ENCODE measurements at regions not wholly inside any gene's neighbourhood (a gene's known extent, or its start where the extent isn't known, plus 50 kb on each side); places are given as distances from the start of the nearest gene placed in this dataset.

DNA sequence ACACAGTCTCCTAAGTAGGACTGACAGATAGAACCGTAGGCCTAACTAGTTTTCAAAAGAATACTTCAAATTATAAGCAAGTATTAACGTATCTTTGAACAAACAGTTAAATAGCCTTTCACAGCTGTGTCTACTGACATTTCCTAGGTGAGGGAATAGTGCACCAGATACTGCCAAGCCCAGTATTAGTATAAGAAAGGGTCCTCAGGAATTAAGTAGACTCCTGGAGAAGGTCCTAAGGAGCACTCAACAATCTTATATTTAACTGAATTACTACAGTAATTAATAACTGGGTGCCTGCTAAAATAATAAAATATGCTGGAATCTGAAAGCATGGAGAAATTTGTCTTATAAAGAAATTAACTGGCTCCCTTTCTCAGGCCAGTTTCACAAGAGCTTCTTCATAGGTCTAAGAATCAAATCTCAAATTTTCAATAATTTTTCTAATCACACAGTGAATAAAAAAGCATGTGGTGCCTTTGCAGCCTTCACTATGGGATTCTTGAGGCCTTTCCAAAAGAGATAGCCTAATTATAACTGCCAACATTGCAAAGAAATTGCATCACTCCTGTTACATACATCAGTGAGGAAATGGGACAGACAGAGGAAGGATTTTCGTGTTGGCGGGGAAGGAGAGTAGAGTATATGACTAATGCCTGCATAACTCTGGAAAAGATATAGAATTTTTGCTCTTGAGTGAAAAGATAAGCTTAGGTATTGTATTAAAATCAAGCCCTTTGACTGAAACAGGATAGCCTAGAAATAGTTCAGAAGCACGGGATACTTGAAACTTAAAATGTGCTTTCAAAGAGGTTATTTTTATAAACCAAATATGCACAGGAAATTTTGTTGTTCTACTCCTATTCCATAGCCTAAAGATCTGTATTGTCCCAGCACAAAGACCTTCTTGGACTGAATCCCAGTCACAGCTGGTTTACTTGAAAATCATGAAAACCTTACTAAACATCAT, 228.6 kb upstream of the STK17B start:
- peak; percentile 74 for DNase-seq

GRCh38 chr2:196403471-196403870, 232.1 kb upstream of the STK17B start:
- no peak for DNase-seq

DNA sequence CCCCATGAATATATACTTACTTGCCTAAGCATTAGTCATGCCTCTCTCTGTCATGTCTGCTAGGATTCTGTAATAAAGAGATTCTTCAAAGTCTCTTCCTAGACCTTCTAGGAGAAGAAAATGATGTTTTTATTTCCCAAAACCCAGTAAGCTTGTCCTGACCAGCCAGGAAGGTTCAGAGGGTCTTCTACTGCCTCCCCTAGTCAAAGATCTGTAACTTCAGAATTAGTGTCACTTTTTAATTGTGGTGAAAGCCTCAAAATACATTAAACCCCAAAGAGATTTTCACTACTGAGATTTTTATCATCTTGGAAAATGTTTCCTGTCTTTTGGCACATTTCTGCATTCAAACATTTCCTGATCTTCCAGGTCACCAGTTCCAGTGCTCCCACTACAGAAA, 232.9 kb upstream of the STK17B start:
- DNase-seq: no peak

DNA sequence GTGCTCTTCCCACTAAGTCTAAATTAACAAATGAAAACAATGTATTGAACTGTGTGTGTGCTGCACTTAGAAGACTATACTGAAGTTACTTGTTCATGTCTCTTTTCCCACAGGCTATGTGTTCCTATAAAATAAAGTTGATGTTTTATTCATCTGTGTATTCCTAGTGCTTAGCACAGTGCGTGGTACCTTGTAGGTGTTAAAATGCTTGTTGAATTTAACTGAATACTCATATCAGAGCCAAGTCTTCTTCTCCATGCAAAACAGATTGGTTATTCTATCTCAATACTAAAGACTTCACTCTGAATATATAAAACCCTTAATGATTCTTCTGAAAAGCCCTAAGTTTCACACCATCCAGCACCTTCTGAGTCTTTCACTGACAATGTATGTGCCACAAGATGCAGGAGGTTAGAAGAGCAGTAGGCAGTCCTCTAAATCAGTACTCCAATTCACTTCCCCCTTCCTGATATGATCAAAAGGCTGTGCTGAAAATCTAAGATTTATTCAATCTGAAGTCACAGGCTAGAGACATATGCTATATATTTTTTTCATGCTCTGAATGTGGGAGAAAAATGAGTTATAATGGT, 231.7 kb upstream of the CCDC150 start:
- no peak for DNase-seq

DNA sequence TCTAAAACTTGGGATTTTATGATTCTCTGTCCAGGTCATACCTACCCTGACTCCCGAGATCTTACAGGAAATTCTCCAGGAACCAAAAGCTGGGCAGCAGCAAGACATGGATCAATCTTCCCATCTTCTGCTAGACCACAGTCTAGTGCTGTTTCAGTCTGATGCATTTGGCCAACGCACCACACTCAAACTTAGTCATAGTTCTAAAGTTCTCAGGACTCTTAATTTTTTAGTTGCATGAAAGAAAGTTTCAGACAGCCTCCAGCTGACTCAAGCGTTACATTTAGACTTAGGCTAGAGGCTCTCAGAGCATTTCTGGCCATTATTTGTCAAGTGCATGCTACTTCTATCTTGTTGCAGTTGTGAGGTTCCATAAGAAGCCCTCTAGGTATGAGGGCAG, 230.1 kb upstream of the CCDC150 start:
- DNase-seq: no peak

DNA sequence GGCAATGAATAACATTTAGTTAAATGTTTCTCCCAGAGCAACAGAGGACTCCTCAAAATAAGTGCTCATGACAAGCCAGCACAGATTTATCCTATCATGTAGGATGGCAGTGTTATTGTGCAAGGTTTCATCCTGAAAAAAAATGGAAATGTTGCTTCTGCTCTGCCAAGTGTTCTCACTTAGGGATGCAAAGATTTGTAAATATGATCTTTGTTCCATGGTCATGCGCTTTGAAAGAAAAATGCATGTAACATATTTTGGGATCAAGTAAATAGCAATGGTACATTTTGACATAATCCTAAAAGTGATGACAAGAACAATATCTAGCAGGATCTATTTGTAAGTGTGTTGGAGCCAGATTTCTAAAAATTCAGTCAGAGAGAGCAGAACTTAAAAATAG, 229.5 kb upstream of the CCDC150 start:
- no peak for DNase-seq

- no peak for DNase-seq
Measured at GRCh38 chr2:196413821-196414274, 225.7 kb upstream of the CCDC150 start.

DNA sequence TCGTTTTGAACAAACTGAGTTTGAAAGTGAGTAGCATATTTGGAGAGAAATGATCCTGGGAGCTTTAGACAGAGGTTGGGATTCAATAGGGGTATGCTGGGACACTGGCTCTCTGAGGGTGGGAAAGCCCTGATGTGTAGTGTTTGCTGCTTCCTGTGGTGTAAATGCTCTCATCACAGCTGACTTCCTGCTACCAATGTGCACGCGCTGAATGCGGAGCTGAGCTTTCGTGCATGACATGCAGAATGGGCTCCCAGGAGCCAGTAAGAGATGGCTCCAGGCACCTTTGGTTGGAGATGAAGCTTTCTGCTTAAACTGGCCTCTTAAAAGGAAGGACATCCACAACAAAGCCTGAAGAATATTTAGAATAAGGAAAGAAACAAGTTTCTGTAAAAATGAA, 224.1 kb upstream of the CCDC150 start:
- no peak for DNase-seq

- no peak for DNase-seq
Measured at GRCh38 chr2:196420143-196420542, 219.4 kb upstream of the CCDC150 start.

- DNase-seq: no peak
Measured at GRCh38 chr2:196421880-196422279, 217.6 kb upstream of the CCDC150 start.

- no peak for DNase-seq
Measured at GRCh38 chr2:196422361-196422760, 217.2 kb upstream of the CCDC150 start.

- DNase-seq: no peak
Measured at GRCh38 chr2:196426122-196426521, 213.4 kb upstream of the CCDC150 start.

DNA sequence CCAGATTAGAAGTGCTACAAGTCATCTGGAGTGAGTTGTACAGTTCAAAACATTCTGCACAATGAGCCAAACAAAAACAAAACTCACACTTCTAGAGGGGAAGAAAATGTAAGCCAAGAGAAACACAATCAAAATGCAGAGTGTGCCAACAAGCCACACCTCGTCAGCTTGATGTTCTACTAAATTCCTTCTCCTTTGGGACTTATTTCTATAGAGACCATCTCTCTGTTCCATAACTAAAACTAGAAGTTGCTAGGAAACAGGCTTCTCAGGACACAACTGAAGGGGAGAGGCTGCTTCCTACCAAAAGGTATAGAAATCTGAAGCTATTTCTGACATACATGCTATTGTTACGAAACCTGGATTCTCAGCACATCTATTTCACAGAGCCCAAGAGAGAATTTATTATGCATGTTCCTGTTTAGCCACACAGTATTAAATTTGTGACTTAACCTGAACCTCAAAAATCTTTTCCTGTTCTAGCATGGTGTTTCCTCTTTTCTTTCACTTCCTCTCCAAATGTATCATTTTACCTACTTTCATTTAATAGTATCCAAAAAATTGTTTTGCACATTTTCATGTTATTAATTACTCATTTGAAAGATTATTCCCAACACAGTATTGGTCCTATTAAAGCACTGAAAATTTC, 211.4 kb upstream of the CCDC150 start:
- DNase-seq: peak; percentile 8

GRCh38 chr2:196431076-196431475, 208.4 kb upstream of the CCDC150 start:
- DNase-seq: no peak

- DNase-seq: no peak
Measured at GRCh38 chr2:196431957-196432356, 207.6 kb upstream of the CCDC150 start.

DNA sequence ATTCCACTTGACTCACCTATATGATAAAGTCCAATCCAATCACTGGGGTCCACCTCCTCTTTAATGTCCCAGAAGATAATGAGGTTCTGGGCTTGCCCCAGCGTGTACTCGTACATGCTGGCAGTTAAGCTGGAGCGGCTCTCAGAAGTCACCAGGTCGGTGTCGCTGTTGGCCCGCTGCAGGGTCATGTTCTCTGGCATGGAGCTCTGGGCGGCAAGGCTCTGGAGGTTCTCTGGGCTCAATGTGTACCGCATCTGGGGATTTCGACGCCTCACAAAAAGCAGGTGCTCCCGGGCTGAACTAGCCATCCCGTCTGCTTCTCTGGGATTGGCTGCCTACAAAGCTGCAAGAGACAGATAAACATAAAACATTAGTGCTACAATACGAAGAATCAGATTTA, 206.4 kb upstream of the CCDC150 start:
- no peak for DNase-seq

GRCh38 chr2:196434217-196434616, 205.3 kb upstream of the CCDC150 start:
- no peak for DNase-seq

DNA sequence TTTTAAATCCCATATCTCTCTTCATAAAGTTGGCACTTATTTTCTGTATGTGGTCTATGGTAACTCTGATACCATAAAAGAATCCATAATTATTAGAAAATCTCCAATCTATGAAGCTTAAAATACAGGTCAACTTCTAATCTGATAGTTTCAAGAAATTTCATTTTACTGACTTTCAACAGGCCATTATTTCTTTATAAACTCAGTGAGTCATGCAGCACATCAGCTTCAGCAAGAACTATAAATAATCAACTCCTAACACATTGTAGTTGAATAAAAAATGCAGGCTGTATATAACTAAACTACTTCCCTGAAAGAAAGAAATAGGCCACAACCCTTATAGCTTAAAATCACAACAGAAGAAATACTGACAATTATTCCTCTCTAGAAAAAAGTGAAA, 204.3 kb upstream of the CCDC150 start:
- DNase-seq: no peak

- DNase-seq: no peak
Measured at GRCh38 chr2:196437626-196438025, 201.9 kb upstream of the CCDC150 start.

GRCh38 chr2:196439760-196440159, 199.8 kb upstream of the CCDC150 start:
- DNase-seq: no peak

GRCh38 chr2:196440413-196440812, 199.1 kb upstream of the CCDC150 start:
- DNase-seq: no peak

DNA sequence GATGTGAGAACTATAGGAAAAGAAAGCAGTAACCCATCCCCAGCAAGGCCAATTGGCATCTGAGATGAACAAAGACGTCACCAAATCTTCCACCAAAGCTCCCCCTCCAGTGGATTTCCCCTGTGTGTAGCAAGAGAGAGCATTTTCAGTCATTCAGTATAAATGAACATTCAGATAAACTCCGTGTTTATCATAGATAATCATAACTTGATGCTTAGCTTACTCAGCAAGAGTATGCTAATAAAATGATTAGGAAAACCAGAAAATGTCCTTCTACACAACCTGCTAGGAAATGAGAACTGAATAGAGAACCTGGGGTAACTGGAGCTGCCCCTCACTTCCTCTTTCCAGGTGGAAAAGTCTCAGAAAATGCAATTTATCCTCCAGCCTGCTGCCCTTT, 198.0 kb upstream of the CCDC150 start:
- no peak for DNase-seq

GRCh38 chr2:196442211-196442610, 197.3 kb upstream of the CCDC150 start:
- DNase-seq: no peak

- DNase-seq: no peak
Measured at GRCh38 chr2:196444442-196444841, 195.1 kb upstream of the CCDC150 start.
